OCI-LY1 (cell line): ENCODE measurements at regions not wholly inside any gene's neighbourhood (a gene's known extent, or its start where the extent isn't known, plus 50 kb on each side); places are given as distances from the start of the nearest gene placed in this dataset.

Source experiments
- CTCF ChIP-seq: fragments of 200-600 bp; sonication (generic), shearing (Covaris generic); IDR thresholded peaks from 2 replicates; pipeline ENCODE4 v1.5.1; 2017; ENCODE audit warnings: mild to moderate bottlenecking, antibody characterized with exemption, low read length, moderate library complexity, mixed read lengths
- EZH2 ChIP-seq: fragments of 200-600 bp; sonication (generic), shearing (Covaris generic); IDR thresholded peaks from 2 replicates; pipeline ENCODE4 v1.8.0; 2017; ENCODE audit warnings: borderline replicate concordance, mixed run types, mild to moderate bottlenecking, antibody characterized with exemption, low read length, moderate library complexity, mixed read lengths

GRCh38 chr5:99030906-99031440, 102.2 kb upstream of the CHD1 start:
- TF ChIP-seq CTCF (no peak), EZH2 (no peak)
